K562 (cell line): ENCODE measurements at regions not wholly inside any gene's neighbourhood (a gene's known extent, or its start where the extent isn't known, plus 50 kb on each side); places are given as distances from the start of the nearest gene placed in this dataset.

ENCODE experiments used
- ATAC-seq: fragments of 200-7000 bp; cut with Tn5 transposase; 3 replicates; pipeline ENCODE4 v1.9.1; 2020; ENCODE audit warnings: moderate library complexity
- BruUV-seq: library from RNA; stranded (reverse); fragments of 400-500 nt; replicated peaks from 2 replicates; lab custom pipeline; 2021; lab: Mats Ljungman, UMichigan
- CTCF ChIA-PET: fragments of 300-600 bp; formaldehyde crosslinking; extraction: SDS; loops from one replicate; lab custom pipeline; 2021; ENCODE audit warnings: low intra/inter-chr PET ratio; lab: Yijun Ruan, JAX
- POLR2A ChIA-PET: fragments of 300-600, 350-650 bp; sonication (Branson Sonifier 250); formaldehyde crosslinking; extraction: SDS; loops from one replicate; lab custom pipeline; 2021; ENCODE audit warnings: antibody characterized with exemption, inconsistent platforms; lab: Yijun Ruan, JAX
- DNase-seq, 4 experiments: peaks; one replicate each; pipeline versions ENCODE4 v3.0.0 to v3.0.0-alpha.2; 2011 to 2018; ENCODE audit warnings: low spot score in 3 of 4, mixed read lengths in 3 of 4; ENCODE audit errors: extremely low read depth in 1 of 4
- FAIRE-seq: peaks from 2 replicates; lab custom pipeline; 2011; peaks lifted over from hg19 to GRCh38; lab: Jason Lieb, UNC
- H2AFZ ChIP-seq: 2 replicates; pipeline ENCODE4 v1.6.0; 2011; ENCODE audit warnings: low read depth, low read length, control low read depth, inconsistent platforms
- H3K27ac ChIP-seq: fragments of 200-600 bp; 3 replicates; pipeline ENCODE4 v1.8.0; 2011; ENCODE audit warnings: low read depth, mild to moderate bottlenecking, control low read depth, inconsistent platforms, low read length, moderate library complexity, mixed read lengths; ENCODE audit errors: extremely low read depth
- H3K27me3 ChIP-seq, 2 experiments: fragments of 300-600 bp in 1 of 2; 2 replicates in 1 of 2; 3 replicates in 1 of 2; pipeline versions ENCODE4 v1.6.0 to v1.8.0; 2011; ENCODE audit warnings: inconsistent platforms in 2 of 2, low read length in 2 of 2, mild to moderate bottlenecking in 1 of 2, mixed read lengths in 1 of 2, moderate library complexity in 1 of 2; ENCODE audit not compliant: control insufficient read depth in 2 of 2, insufficient read depth in 2 of 2
- H3K36me3 ChIP-seq: fragments of 300-600 bp; 3 replicates; pipeline ENCODE4 v1.8.0; 2011; ENCODE audit warnings: mild to moderate bottlenecking, low read length, inconsistent platforms; ENCODE audit not compliant: control insufficient read depth, insufficient read depth
- H3K4me1 ChIP-seq, 2 experiments: fragments of 200-600 bp in 1 of 2; replicated peaks in 1 of 2; 2 replicates in 1 of 2; 3 replicates in 1 of 2; pipeline versions ENCODE4 v1.5.1 to v1.8.0; 2011; ENCODE audit warnings: inconsistent platforms in 2 of 2, low read length in 2 of 2, mild to moderate bottlenecking in 1 of 2, mixed read lengths in 1 of 2, moderate library complexity in 1 of 2; ENCODE audit not compliant: control insufficient read depth in 2 of 2, insufficient read depth in 2 of 2
- H3K4me2 ChIP-seq: 2 replicates; pipeline ENCODE4 v1.6.1; 2011; ENCODE audit warnings: low read length, control low read depth, inconsistent platforms, mixed read lengths; ENCODE audit not compliant: insufficient read depth
- H3K4me3 ChIP-seq: fragments of 200-600 bp; sonication (generic), shearing (Covaris generic); 2 replicates; pipeline ENCODE4 v1.5.1; 2016; ENCODE audit warnings: control low read depth, inconsistent platforms
- H3K79me2 ChIP-seq: fragments of 200-600 bp; 3 replicates; pipeline ENCODE4 v1.8.0; 2011; ENCODE audit warnings: low read length, inconsistent platforms; ENCODE audit not compliant: control insufficient read depth, insufficient read depth
- H3K9ac ChIP-seq, 2 experiments: 2 replicates each; pipeline versions ENCODE4 v1.6.0 to v1.6.1; 2011; ENCODE audit warnings: low read depth in 2 of 2, low read length in 2 of 2, control low read depth in 1 of 2, inconsistent platforms in 1 of 2, mild to moderate bottlenecking in 1 of 2, mixed read lengths in 1 of 2; ENCODE audit not compliant: insufficient read depth in 1 of 2
- H3K9me1 ChIP-seq: one replicate; pipeline ENCODE4 v1.6.0; 2011; ENCODE audit warnings: inconsistent platforms, mild to moderate bottlenecking, low read length, moderate library complexity; ENCODE audit not compliant: control insufficient read depth, insufficient read depth
- H3K9me3 ChIP-seq: replicated peaks from 2 replicates; pipeline ENCODE4 v1.5.1; 2011; ENCODE audit warnings: low read depth, low read length, inconsistent platforms; ENCODE audit not compliant: control insufficient read depth, insufficient read depth
- H4K20me1 ChIP-seq: replicated peaks from 2 replicates; pipeline ENCODE4 v1.6.1; 2011; ENCODE audit warnings: low read length, inconsistent platforms, mixed read lengths; ENCODE audit not compliant: control insufficient read depth, insufficient read depth
- ELF1 ChIP-seq: fragments of 200-800 bp; sonication (Bioruptor generic); IDR thresholded peaks from 2 replicates; pipeline ENCODE4 v1.6.1; 2016; ENCODE audit warnings: missing genetic modification characterization, missing compliant biosample characterization
- FOXA3 ChIP-seq, 2 experiments: fragments of 450-650 bp in 1 of 2; sonication (generic) in 1 of 2; formaldehyde crosslinking; IDR thresholded peaks in 1 of 2; conservative IDR thresholded peaks in 1 of 2; 2 replicates each; pipeline versions ENCODE4 v1.4.0 to v1.8.0; 2020 to 2022; ENCODE audit warnings: mild to moderate bottlenecking in 2 of 2, missing genetic modification reagents in 1 of 2
- HNRNPK ChIP-seq: fragments of 200-400 bp; formaldehyde crosslinking; IDR thresholded peaks from one replicate; pipeline ENCODE4 v1.6.1; 2018; ENCODE audit warnings: mild to moderate bottlenecking, low read depth, low read length; ENCODE audit not compliant: poor library complexity, severe bottlenecking
- NCOR1 ChIP-seq: fragments of 450-650 bp; IDR thresholded peaks from 2 replicates; pipeline ENCODE4 v1.6.1; 2016; ENCODE audit warnings: mild to moderate bottlenecking, moderate library complexity
- PHB ChIP-seq: fragments of 250-450 bp; sonication (Bioruptor Pico); IDR thresholded peaks from 2 replicates; pipeline ENCODE4 v1.5.0; 2021
- PREB ChIP-seq: sonication (generic); formaldehyde crosslinking; IDR thresholded peaks from 2 replicates; pipeline ENCODE4 v1.8.1; 2023; ENCODE audit warnings: mild to moderate bottlenecking, missing genetic modification reagents
- SUPT5H ChIP-seq: fragments of 450-650 bp; IDR thresholded peaks from 2 replicates; pipeline ENCODE4 v1.6.1; 2016
- TOE1 ChIP-seq, 2 experiments: fragments of 450-650 bp in 1 of 2; sonication (generic) in 1 of 2; formaldehyde crosslinking in 1 of 2; IDR thresholded peaks; 2 replicates each; pipeline versions ENCODE4 v1.7.1 to v1.8.0; 2016 to 2022; ENCODE audit warnings: borderline replicate concordance in 2 of 2, mild to moderate bottlenecking in 2 of 2, antibody characterized with exemption in 1 of 2, inconsistent platforms in 1 of 2, low read depth in 1 of 2, missing genetic modification reagents in 1 of 2, moderate library complexity in 1 of 2
- ZBTB1 ChIP-seq: sonication (generic); formaldehyde crosslinking; IDR thresholded peaks from 2 replicates; pipeline ENCODE4 v1.8.1; 2023; ENCODE audit warnings: missing genetic modification reagents, low read depth, mild to moderate bottlenecking, borderline replicate concordance
- ZC3H4 ChIP-seq: sonication (generic); formaldehyde crosslinking; IDR thresholded peaks from 2 replicates; pipeline ENCODE4 v1.9.0; 2021; ENCODE audit warnings: missing genetic modification reagents, borderline replicate concordance
- ZKSCAN1 ChIP-seq: fragments of 150-350 bp; IDR thresholded peaks from 2 replicates; pipeline ENCODE4 v1.6.1; 2016; ENCODE audit warnings: low read depth, low read length
- WGBS: fragments of 100-300 bp; shearing (Covaris generic); methylation state at CpG from one replicate; pipeline ENCODE4 v1.1.6; 2016; ENCODE audit warnings: low coverage, mixed read lengths; ENCODE audit not compliant: insufficient coverage; ENCODE audit errors: missing lambda C conversion rate; 5-methylcytosine and 5-hydroxymethylcytosine counted together
- in situ Hi-C: fragments of 300-500 bp; cut with MboI; formaldehyde crosslinking; loops from 4 replicates; pipeline ENCODE4 v1.15.0; 2018; ENCODE audit warnings: inconsistent platforms, mixed read lengths
- intact Hi-C: fragments of 100-400 bp; cut with micrococcal nuclease; formaldehyde crosslinking; loops from 2 replicates; pipeline ENCODE4 v1.14.2; 2022
- TF ChIP-seq, protein P1 (sequence below), 2 experiments: IDR thresholded peaks; 2 replicates each; pipeline ENCODE4 v1.6.1; 2011; ENCODE audit warnings: borderline replicate concordance in 1 of 2, control low read depth in 1 of 2, low read depth in 1 of 2, low read length in 1 of 2, mild to moderate bottlenecking in 1 of 2, mixed read lengths in 1 of 2, moderate library complexity in 1 of 2; ENCODE audit not compliant: insufficient read depth in 1 of 2, insufficient read length in 1 of 2, poor library complexity in 1 of 2, severe bottlenecking in 1 of 2; ENCODE audit errors: extremely low read depth in 1 of 2

DNA sequence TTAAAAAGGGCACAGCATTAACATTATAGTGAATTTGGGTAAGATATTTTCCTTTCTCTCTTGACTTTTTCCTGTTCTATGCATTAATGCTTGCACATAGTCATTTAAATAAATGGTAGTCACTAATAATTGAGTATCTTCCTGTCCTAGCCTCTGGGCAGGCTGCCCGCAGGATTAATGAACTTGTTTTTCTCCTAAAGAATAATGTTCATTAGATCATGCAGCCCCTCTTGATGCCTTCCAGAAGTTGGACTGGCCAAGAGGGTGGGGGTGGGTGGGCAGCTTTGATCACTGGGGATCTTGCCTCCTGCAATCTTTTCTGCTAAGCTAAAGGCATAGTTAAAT, 514.5 kb upstream of the CDH2 start:
- ATAC-seq (no peak), FAIRE-seq (no peak)
- Histone ChIP-seq H3K4me2 (no peak overlapping the region), H3K9ac (no peak overlapping the region), H3K9me1 (no peaks in the 10 kb centered on the region)
- 0% methylated on average over 1 of the region's 1 CpG for WGBS
- TF ChIP-seq PHB (no peak), SUPT5H (no peak), PREB (CRISPR knock-in tag) (no peak), NCOR1 (no peak), ELF1 (tag) (no peak), ZBTB1 (no peak)
- TF ChIP-seq, all 486 proteins: peak for 0
- Histone ChIP-seq H3K36me3 (no peaks in the 10 kb centered on the region), H3K27ac (no peak overlapping the region), H4K20me1 (no peaks in the 10 kb centered on the region), H3K27me3 (no peaks in the 10 kb centered on the region), H2AFZ (no peak overlapping the region), H3K79me2 (no peaks in the 10 kb centered on the region), H3K4me3 (no peak overlapping the region), H3K4me1 (no peaks in the 10 kb centered on the region), H3K9me3 (no peaks in the 10 kb centered on the region)
- ChIA-PET CTCF (no interaction called here), POLR2A (no interaction called here)
- no peak for DNase-seq
- in situ Hi-C loops (no loop called here), intact Hi-C loops (no loop called here)
- BruUV-seq = no TSS peak

- H3K36me3 ChIP-seq = no peaks in the 10 kb centered on the region
- FAIRE-seq = no peak
- H3K9me3 ChIP-seq = no peaks in the 10 kb centered on the region
- DNase-seq = no peak
- no TSS peak for BruUV-seq
- H2AFZ ChIP-seq = no peak overlapping the region
- no peak for ATAC-seq
- H3K9ac ChIP-seq = no peak overlapping the region
- no peaks in the 10 kb centered on the region for H3K4me1 ChIP-seq
- H3K79me2 ChIP-seq = no peaks in the 10 kb centered on the region
- 2% methylated on average over 6 of the region's 6 CpGs for WGBS
- in situ Hi-C loops = no loop called here
- no peak overlapping the region for H3K4me2 ChIP-seq
- intact Hi-C loops = no loop called here
- no peaks in the 10 kb centered on the region for H4K20me1 ChIP-seq
- no peaks in the 10 kb centered on the region for H3K27me3 ChIP-seq
- H3K4me3 ChIP-seq = no peak overlapping the region
- ChIA-PET CTCF (no interaction called here), POLR2A (interaction anchor here (1.1 kb wide), 1 partner anchor 14 kb away, joined by 3 read pairs; no protein-coding TSS in a partner anchor)
- no peak overlapping the region for H3K27ac ChIP-seq
- no peaks in the 10 kb centered on the region for H3K9me1 ChIP-seq
- TF ChIP-seq HNRNPK (no peak), ZKSCAN1 (no peak), FOXA3 (CRISPR knock-in tag; conservative IDR thresholded peaks at IDR 0.05 in 1 of 2, IDR thresholded peaks at IDR 0.05 in 1 of 2) (no peak), ZC3H4 (CRISPR knock-in tag) (no peak), TOE1 (IDR thresholded peaks at IDR 0.05; ENCODE audit: borderline replicate concordance) (no peak), TOE1 (CRISPR knock-in tag; IDR thresholded peaks at IDR 0.05; ENCODE audit: borderline replicate concordance, low read depth) (no peak)
- TF ChIP-seq, protein P1, sequence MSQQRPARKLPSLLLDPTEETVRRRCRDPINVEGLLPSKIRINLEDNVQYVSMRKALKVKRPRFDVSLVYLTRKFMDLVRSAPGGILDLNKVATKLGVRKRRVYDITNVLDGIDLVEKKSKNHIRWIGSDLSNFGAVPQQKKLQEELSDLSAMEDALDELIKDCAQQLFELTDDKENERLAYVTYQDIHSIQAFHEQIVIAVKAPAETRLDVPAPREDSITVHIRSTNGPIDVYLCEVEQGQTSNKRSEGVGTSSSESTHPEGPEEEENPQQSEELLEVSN (IDR thresholded peaks at IDR 0.05; ENCODE audit: borderline replicate concordance in 1 of 2, extremely low read depth in 1 of 2, insufficient read depth in 1 of 2, insufficient read length in 1 of 2, low read depth in 1 of 2, low read length in 1 of 2, poor library complexity in 1 of 2, severe bottlenecking in 1 of 2) = no peak
Observed at GRCh38 chr18:28690836-28691495, 514.0 kb upstream of the CDH2 start.
